ENCODE measurements at regions not wholly inside any gene's neighbourhood (a gene's known extent, or its start where the extent isn't known, plus 50 kb on each side); places are given as distances from the start of the nearest gene placed in this dataset.

DNA sequence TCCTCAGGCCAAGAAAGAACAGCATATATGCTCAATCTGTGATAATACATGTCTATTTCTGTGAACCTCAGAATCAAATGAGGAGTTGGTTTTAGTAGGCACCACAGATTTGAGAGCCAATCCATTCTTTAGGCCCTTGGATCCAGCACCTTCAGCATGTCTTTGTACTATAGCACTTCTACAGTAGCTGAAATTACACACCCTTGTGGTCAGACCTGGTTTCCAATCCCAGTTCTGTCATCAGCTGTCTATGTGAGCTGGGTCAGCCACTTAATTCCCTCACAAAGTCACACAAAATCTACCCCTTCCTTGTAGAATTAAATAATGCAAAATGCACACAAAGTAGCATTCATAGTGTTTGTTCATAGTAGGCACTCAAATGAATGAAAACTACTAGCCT lies 381.3 kb upstream of the LARGE1 start:
- no peak for DNase-seq (ENCODE audit: low read depth)
- no peak overlapping the region for H3K4me3 ChIP-seq (ENCODE audit: control insufficient read depth, low read depth, low read length)
- TF ChIP-seq, protein P1, sequence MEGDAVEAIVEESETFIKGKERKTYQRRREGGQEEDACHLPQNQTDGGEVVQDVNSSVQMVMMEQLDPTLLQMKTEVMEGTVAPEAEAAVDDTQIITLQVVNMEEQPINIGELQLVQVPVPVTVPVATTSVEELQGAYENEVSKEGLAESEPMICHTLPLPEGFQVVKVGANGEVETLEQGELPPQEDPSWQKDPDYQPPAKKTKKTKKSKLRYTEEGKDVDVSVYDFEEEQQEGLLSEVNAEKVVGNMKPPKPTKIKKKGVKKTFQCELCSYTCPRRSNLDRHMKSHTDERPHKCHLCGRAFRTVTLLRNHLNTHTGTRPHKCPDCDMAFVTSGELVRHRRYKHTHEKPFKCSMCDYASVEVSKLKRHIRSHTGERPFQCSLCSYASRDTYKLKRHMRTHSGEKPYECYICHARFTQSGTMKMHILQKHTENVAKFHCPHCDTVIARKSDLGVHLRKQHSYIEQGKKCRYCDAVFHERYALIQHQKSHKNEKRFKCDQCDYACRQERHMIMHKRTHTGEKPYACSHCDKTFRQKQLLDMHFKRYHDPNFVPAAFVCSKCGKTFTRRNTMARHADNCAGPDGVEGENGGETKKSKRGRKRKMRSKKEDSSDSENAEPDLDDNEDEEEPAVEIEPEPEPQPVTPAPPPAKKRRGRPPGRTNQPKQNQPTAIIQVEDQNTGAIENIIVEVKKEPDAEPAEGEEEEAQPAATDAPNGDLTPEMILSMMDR (conservative IDR thresholded peaks at IDR 0.05; ENCODE audit: control insufficient read depth, insufficient read depth, low read depth, low read length) = no peak

- TF ChIP-seq, protein P1 (conservative IDR thresholded peaks at IDR 0.05; ENCODE audit: control insufficient read depth, insufficient read depth, low read depth, low read length) = no peak
- no peak overlapping the region for H3K4me3 ChIP-seq (ENCODE audit: control insufficient read depth, low read depth, low read length)
- DNase-seq (ENCODE audit: low read depth) = no peak
Observed at GRCh38 chr22:34303656-34304055, 383.4 kb upstream of the LARGE1 start.

GRCh38 chr22:34306361-34306760 lies 386.1 kb upstream of the LARGE1 start:
- TF ChIP-seq, protein P1 (conservative IDR thresholded peaks at IDR 0.05; ENCODE audit: control insufficient read depth, insufficient read depth, low read depth, low read length) = no peak
- DNase-seq (ENCODE audit: low read depth) = no peak

DNA sequence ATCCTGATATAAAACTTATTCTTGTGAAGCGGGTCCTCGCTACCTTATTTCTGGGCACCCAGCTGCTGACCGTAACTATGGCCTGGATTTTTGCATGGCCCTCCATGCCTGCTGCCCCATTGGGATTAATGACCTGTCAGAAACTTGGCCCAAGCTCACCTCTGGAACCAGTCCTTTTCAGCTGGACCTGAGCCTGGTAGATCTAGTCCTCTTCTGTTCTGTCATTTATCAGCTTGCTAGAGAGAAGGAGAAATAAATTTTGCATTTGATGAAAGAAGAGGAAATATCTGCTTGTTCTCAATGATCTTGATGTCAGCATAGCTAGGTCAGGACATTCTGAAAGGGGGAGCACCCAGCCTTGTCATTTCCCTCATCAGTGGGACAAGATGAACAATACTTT lies 387.8 kb upstream of the LARGE1 start:
- TF ChIP-seq, protein P1 (conservative IDR thresholded peaks at IDR 0.05; ENCODE audit: control insufficient read depth, insufficient read depth, low read depth, low read length) = no peak
- H3K4me3 ChIP-seq (ENCODE audit: control insufficient read depth, low read depth, low read length) = no peak overlapping the region
- DNase-seq (ENCODE audit: low read depth) = no peak

More at GRCh38 chr22:34306361-34306760, 386.1 kb upstream of the LARGE1 start:
- no peak overlapping the region for H3K4me3 ChIP-seq (ENCODE audit: control insufficient read depth, low read depth, low read length)

- H3K4me3 ChIP-seq (ENCODE audit: control insufficient read depth, low read depth, low read length) = no peak overlapping the region
- DNase-seq (ENCODE audit: low read depth) = no peak
- TF ChIP-seq, protein P1 (conservative IDR thresholded peaks at IDR 0.05; ENCODE audit: control insufficient read depth, insufficient read depth, low read depth, low read length) = no peak
Observed at GRCh38 chr22:34319346-34319745, 399.1 kb upstream of the LARGE1 start.

DNA sequence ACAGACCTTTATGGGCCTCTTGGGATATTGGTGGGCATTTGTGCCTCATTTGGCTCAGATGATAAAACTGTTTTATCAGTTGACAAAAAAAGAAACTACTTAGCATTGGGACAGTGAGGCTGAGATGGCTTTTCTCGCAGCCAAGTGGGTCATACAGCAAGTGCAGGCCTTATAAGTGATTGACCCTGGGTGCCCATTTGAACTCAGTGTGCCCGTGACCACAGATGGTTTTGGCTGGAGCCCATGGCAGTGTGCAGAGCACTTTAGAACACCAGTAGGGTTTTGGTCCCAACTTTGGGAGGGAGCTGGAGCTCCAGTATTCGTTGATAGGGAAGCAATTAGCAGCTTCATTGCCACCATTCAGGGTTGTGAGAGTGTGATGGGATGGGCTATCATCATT lies 404.5 kb upstream of the LARGE1 start:
- TF ChIP-seq, protein P1 (conservative IDR thresholded peaks at IDR 0.05; ENCODE audit: control insufficient read depth, insufficient read depth, low read depth, low read length) = no peak
- DNase-seq (ENCODE audit: low read depth) = no peak
- H3K4me3 ChIP-seq (ENCODE audit: control insufficient read depth, low read depth, low read length) = no peak overlapping the region

DNA sequence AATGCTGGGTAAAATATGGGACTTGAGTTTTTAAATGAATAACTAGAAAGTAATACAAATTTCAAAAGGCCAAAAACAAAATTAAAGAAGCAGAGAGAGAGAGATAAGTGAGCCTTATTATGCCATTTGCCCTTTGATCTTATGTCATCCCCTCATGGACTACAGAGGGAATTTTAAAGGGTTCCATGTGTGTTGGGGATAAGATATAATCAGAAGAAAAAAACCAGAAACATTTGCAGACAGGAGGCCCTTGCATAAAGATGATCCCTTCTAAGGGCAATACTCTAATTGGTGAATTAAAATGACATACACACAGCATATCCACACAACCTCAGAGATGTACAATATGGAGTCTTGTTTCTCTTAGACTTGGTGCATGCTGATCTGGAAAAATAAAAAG lies 406.6 kb upstream of the LARGE1 start:
- DNase-seq (ENCODE audit: low read depth) = no peak
- TF ChIP-seq, protein P1 (conservative IDR thresholded peaks at IDR 0.05; ENCODE audit: control insufficient read depth, insufficient read depth, low read depth, low read length) = no peak
- H3K4me3 ChIP-seq (ENCODE audit: control insufficient read depth, low read depth, low read length) = no peak overlapping the region
